ENCODE measurements at regions not wholly inside any gene's neighbourhood (a gene's known extent, or its start where the extent isn't known, plus 50 kb on each side); places are given as distances from the start of the nearest gene placed in this dataset.
A peak's percentile ranks its signal among the peaks of the same experiment; 100 is the strongest.
"Not testable (repeated sequence)": the region's sequence is repeated elsewhere in the genome, so short reads cannot be mapped to it uniquely, and the experiment has no call there.

DNA sequence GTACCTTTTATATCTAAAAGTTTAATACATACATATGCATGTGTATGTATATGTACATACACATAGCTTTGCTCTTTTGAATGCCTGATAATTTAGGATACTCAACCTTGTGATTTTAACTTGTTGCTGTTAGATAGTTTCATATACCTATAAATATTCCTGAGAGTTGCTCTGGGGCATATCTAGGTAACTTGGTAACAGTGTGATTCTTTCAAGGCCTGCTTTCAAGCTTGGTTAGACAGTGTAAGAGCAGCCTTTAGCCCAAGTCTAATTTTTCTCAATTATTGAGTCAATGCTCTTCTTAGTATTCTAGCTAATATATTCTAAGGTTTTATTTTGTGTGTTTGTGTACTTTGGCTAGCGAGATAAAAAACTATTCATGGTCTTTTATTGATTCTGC, 762.1 kb upstream of the MIR17HG start:
- DNase-seq = no peak

DNA sequence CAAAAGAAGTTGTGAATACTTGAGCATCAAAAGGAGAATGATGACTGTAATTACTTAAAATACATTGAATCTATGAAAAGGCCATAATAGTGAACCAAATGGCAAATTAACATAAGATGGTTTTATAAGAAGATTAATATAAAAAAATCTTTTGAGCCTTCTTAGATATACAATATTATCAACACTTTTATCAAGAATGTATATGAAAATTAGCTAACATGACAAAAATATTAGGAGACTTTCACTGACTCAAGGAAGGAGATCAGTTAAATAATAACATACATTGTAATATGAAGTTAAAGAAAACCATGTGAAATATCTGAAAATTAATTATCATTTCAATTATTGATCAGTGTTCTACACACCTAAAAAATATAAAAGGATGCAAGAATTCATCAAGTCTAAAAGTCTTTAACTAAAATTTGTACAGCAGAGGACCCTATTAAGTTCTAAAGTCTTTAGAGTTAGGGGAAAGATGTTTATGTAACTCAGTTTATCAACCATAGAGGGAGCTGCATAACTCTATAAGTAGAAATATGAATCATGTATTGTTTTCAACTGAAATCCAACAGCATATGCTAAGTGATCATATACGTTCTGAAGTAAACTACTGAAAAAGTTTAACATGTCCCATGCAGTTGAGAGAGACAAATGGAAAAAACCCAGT, 756.1 kb upstream of the MIR17HG start:
- DNase-seq = no peak

DNA sequence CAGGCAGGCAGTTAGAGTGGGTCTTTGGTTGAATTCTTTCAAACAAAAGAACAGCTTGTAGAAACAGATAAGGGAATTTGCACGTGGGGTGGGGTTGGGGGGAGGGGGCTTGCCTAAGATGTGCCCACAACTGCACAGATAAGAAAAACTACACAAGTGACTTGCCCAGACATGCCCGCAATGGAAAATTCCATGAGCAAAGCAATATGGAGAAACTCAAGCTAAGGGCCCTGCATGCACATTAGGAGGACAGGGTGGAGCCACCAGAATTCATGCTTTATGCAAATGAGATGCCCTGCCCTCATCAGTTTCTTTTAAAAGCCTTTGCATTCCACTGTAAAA, 755.6 kb upstream of the MIR17HG start:
- DNase-seq = no peak

DNA sequence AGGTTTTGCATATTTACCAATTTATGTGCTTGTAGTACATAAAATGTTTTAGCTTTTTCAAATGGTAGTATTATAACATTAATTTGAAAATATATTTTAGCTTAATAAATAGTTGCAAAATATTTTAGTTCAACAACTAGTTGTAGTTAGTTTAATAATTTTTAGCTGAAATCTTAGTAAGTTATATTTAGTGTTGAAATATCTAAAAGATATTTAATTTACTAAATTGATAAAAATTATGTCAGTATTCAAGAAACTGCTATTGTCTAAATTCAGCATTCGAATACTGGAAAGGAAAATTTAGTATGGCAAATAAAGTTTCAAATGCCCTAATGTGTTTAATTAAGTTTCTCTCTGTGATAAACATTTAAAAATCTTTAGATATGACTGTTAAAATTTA, 754.5 kb upstream of the MIR17HG start:
- no peak for DNase-seq

DNA sequence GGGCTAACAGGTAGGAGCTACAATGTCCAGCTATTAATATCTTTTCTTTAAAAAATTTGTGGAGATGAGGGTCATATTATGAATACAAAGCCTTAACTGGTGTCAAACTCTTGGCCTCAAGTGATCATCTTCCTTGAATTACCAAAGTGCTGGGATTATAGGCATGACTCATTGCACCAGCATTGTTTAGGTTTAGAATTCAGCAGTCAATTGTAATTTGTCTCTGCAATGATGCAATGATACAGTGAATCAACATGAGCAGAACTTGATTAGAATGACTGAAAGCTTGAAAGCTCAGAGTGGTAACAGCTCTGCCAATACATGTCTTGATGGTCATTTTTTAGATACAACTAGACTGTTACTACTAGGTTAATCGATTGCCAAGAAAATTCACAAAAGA, 752.8 kb upstream of the MIR17HG start:
- DNase-seq = peak; percentile 47

DNA sequence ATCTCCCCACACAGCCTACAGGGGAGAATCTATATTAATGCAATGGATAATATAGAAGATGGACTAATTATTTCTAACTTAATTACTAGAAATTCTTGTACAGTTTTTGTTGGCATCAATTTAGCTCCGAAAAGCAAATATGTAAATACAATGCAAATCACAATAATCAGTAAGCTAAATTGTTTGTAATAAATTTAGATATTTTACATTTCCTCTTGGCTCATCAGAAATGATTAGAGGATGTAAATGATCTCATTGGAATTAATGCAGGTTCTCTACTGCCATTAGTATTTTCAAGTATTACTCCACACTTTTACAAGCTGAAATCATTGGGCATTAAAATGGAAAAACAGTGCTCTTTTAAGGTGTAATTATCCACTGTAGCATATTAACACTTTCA, 741.8 kb upstream of the MIR17HG start:
- DNase-seq = no peak

DNA sequence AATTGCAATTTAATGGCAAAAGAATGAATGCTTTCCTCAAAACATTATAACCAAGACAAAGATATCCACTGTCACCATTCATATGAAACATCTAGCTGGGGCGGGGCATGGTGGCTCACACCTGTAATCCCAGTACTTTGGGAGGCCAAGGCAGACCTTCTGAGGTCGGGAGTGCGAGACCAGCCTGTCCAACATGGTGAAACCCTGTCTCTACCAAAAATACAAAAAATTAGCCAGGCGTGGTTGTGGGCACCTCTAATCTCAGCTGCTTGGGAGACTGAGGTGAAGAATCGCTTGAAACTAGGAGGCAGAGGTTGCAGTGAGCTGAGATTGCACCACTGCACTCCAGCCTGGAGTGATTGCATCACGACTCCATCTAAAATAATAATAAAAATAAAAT, 740.6 kb upstream of the MIR17HG start:
- DNase-seq = not testable (repeated sequence)

DNA sequence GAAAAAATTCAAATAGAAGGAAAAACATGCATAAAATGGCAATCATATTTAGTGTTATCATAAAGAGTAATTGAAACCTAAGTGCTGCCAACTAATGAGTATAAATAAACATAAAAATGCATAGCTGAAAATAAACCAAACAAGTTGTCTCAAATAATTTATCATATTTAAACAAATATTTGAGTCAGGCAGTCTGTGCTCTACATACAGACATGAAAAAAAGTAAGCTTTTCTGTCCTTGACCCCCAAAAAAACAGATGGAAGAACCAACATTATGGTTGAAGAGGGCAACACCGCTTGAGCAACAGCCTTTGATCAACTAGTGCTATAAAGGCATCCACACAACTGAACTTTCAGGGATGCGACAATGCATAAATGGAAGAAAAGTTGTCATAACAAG, 735.1 kb upstream of the MIR17HG start:
- DNase-seq = no peak

DNA sequence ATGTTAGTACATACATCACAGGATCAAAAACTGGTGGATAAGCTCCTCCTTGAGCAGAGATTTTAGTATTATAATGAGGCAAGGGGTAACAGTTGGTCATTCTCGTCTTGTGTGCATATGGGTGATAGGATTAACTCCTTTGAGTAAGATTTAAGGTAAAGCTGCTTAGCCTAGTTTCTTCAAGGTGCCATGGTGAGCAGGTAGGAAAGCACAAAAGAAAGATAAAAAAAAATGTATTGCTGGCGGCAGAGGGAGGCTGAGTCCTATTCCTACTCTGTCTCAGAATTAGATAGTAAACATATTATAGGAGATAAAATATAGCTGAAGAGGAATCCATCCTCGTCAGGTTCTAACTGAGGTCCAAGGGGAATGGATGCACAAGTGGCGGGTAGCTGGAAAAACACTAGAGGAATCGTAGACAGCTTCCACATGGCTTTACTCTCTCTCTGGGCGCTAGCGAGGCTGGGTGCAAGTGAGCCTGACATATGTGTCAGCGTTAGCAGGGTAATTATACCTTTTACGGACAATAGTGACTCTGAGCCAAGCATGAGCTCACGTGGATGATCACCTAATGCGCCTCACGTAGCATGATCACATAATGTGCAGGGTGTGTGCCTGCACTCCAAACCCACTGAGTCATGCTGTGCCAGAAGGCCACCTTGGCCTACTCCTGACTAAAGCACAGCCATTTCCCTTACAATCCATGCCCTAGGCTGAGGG, 734.3 kb upstream of the MIR17HG start:
- no peak for DNase-seq

DNA sequence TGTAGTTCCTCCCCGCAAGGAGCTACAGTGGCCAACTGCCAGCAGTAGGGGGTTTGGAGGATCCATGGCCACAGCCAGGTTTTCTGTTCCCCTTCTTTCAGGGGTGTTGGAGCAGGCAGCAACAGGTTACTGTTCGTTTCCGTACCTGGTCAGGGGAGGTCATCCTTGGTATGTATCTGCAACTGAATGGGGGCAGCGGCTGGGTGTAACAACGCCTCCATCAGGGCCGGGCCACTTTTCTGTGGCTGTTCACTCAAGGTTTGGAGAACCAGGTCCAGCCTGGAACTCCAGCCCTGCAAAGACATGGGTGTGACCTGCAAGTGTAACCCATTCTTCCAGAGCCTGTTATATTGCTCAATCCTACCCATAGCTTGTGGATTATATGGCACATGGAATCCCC, 732.3 kb upstream of the MIR17HG start:
- no peak for DNase-seq

DNA sequence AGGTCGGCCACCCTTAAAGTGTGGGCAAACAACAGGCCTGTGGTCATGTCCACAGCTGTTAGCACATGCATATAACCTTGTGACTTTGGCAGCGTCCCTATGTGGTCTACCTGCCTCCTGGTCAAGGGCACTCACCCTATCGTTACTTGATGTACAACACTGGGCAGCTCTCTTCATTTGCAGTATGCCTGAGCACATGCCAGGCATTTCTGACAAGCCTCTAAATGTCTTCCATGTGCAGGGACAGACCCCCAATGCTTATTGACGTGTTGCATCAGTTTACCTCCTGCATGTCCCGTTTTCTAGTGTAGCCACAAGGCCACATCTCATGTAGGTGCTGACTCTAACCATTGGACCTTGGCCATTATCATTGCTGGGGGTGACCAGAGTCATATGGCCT, 731.7 kb upstream of the MIR17HG start:
- no peak for DNase-seq

DNA sequence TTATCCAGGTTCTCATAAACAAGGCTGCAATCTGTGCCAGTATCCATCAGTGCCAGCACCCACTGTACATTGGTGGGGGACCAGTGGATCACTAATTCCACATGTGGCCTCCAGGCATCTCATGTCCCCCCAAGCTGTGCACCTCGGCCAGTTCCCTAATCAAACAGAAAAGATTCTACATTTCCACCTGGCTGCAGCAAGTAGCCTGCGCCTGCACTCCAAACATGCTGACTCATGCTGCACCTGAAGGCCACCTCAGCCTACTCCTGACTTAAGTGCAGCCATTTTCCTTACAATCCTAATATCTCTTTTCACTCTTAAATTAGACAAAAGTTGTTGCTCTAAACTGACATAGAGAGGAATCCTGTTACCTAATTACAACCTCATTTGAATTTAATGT, 729.4 kb upstream of the MIR17HG start:
- DNase-seq = no peak

DNA sequence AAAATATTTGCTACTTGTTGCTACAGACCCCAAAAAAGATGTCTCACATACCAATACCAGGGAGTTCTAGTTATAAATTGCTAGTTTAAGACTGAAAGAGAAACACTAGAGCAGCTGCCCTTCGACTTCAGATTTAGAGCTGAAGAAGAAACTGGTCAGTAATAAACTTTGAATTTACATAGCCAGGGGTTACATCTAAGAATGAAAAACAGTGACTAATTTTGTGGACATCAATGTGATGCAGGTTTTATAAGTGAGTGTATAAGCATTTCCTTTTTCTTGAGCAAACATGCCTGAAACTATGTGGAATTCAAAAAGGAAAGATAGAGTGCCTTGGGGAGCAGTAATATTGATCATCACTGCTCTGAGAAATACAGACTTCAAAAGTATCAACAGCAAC, 724.9 kb upstream of the MIR17HG start:
- peak; percentile 3 for DNase-seq

DNA sequence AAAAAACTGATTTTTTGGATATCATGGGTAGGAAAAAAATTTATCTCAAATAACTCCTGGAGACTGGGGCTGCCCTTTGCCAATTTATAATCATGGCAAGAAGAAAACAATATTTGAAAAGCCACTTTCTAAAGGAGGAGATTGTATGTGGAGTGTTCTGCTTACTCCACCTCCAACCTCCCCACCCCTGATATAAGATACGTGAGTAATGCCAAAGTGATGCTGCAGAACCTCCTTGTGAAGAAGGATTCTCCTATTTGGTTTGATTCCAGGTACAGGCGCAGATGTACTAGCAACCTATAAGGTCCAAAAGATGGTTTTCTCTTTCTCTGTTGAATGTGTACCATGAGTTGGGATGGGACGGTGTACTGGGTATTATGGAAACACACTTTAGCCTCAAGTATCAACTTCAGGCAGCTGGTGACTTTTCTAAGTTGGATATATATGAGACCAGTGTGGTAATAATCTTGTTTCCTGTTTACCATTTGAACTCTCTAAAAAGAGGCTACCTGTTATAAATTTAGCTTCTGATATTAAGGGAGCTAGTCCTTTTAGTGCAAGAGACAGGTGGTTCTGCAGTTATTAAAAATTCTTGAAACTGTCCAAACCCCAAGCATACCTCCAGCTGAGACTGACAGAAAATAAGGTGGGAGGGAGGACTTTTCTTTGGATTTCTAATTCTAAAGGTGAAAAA, 724.0 kb upstream of the MIR17HG start:
- no peak for DNase-seq

DNA sequence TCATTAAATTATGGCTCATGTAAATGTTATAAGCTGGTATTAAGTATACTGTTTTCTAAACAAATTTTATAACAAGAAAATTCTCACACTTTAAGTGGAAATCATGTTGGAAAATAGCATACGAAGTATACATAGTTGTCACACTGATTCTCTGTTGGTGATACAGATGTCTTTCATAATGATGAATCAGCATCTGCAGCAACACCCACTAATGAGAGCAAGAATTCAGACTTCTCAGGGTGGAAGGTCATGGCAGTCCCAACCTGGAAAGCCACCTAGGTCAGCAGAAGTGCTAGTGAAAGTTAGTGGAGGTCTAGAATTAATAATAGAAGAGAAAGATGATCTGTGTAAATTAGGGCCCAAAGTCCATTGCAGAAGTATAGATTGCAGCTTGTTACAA, 719.7 kb upstream of the MIR17HG start:
- DNase-seq = no peak

DNA sequence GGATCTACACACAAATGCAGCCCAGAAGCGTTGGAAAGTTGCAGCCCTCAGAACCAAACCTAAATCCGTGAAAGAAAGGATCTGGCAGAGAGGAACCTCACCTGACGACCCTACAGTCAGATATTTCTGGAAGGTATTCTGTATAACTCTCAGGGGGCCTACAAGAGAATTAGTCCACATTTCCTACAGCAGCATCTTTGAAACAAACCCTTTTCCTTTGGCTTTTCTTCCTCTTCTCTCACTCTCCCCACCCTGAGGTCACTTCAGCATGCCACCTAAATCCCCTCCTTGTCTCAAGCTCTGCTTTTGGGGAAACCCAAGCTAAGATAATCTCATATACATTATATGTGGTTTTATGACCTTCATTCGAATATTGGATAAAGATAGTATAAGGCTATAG, 719.0 kb upstream of the MIR17HG start:
- DNase-seq = no peak

DNA sequence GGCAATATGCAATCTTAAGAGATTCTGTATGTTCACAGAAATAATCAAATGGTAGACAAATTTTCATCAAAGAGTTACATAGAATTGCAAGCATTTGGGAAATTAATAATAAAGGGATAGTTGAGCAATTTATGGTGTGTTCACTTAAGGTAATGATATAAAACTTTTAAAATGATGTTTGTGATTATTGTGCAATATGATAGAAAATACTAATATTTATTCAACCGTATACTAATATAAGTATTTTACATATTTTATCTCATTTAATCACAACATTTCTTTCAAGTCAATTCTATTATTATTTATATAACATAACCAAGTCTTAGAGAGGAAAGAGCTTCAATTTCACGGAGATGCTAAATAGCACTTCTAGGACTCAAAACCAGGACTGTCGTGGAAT, 716.8 kb upstream of the MIR17HG start:
- no peak for DNase-seq

DNA sequence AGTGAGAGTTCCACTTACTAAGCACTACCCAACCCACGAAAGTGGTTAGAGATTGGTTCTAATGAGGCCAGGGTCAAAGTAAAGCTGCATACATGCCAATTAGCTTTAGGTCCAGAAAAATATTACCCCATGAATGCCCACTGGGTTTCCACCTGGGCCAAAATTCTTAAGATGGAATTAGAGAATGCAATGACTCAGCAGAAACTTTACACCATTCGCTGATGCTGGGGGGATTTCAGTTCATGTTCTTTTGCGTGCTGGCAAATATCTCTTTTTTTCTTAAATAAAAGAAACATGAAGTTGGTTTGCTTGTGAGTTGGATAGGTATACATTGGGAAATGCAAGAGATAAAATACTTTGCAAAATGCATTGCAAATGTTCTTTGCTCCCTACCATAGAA, 715.3 kb upstream of the MIR17HG start:
- DNase-seq = no peak

DNA sequence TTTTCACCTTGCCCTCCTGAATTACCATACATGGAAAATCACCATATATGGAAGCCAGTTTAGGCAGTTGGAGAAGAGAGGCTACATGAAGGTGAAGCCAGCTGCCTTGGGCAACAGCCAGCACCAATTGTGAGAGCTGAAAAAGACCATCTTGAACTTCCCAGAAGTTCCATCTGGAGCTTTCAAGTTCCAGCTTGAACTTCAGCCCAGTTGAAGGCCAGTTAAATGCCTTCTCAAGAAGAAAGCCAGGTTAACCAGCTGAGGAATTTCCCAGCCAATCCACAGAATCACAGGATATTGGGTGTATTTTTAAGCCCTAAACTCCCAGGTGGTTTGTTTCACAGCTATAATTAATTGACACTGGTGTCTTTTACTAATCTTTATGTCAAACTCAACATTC, 713.6 kb upstream of the MIR17HG start:
- DNase-seq = no peak

DNA sequence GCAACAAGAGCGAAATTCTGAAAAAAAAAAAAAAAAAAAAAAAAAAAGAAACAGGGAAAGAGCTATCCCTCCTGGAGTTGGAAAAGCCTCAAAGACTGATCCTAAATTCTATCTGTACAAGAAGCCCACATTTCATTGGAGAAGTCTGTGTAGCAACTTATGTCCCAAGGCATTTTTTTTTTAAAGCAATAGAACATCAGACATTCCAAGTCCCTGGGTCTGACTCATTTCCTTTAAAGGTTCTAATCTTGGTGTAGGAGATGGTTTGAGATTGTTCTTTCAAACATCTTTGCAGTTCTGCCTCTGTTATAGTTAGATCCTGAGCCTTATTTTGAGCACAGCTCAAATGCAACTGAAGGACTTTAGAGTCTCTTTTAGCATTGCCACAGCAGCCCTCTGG, 706.5 kb upstream of the MIR17HG start:
- DNase-seq = no peak

DNA sequence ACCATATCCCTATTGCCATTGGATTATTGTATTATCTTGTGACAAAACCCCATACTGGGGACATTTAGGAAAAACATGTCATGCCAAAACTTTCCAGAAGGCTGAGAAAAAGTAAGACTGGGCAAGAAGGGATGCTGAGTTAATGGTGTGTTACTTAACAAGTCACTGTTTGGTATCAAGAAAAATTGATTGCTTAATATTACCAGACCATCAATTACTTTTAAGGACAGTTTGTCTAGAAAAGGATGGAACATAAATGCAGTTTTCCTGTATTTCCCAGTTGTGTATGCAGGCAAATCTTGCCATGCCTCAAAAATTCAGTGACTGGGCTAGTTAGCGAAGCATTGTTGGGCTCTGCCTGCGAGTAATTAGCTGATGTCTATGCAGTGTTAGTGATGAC, 705.6 kb upstream of the MIR17HG start:
- no peak for DNase-seq

DNA sequence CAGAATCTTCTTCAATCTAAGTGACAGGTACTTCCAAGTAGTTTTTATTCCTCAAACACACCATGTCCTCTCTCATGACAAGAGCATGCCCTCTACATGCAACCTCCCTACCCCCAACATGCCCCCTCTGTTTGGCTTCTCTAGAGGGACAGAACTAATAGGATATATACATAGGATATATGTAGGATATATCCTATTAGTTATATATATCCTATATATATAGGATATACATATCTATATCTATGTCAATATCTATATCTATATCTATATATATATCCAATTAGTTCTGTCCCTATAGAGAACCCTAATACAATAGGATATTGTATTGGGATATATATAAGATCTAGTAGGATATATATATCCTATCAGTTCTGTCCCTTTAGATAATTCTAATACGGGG, 701.9 kb upstream of the MIR17HG start:
- no peak for DNase-seq

DNA sequence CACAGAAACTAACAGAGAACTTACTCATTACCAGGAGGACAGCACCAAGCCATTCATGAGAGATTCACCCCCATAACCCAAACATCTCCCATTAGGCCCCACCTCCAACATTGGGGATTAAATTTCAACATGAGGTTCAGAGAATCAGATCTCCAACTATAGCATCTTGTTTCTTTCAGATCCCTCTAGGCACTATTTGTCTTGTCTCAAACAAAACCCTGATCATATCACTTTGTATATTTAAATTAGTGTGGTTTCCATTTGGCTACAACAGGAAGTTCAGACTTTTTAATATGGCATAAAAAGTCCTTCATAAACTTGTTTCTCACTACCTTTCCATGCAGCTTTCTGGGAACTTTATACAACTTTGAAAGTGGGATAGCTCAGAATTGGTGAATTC, 699.0 kb upstream of the MIR17HG start:
- no peak for DNase-seq

DNA sequence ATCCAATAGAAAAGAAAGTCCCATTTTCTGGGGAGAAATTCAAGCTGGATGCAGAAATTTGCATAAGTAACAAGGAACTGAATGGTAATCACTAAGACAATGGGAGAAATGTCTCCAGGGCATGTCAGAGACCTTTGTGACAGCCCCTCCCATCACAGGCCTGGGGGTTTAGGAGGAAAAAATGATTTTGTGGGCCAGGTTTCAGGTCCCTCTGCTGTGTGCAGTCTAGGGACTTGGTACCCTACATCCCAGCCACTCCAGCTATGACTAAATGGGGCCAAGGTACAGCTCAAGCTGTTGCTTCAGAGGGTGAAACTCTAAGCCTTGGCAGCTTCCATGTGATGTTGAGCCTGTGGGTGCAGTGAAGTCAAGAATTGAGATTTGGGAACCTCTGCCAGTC, 695.5 kb upstream of the MIR17HG start:
- no peak for DNase-seq

DNA sequence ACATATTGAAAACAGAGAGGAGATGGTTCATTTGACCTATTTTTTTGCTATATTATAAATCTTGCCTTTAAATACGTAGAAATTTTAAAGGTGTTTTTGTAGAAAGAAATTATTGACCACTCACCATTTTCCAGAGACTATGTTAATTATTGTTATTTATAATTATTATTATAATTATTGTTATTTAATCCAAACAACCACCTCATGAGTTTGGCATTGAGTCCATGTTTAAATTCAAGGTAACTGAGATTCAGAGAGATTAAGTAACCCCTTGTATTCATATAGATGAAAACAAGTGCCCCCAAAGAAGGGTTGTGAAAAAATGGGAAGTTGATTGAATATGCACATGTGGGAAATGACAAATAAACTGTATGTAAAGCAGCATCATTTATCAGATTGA, 692.5 kb upstream of the MIR17HG start:
- no peak for DNase-seq

Data from HCEC 1CT (cell line).